ENCODE measurements at regions not wholly inside any gene's neighbourhood (a gene's known extent, or its start where the extent isn't known, plus 50 kb on each side); places are given as distances from the start of the nearest gene placed in this dataset.

DNA sequence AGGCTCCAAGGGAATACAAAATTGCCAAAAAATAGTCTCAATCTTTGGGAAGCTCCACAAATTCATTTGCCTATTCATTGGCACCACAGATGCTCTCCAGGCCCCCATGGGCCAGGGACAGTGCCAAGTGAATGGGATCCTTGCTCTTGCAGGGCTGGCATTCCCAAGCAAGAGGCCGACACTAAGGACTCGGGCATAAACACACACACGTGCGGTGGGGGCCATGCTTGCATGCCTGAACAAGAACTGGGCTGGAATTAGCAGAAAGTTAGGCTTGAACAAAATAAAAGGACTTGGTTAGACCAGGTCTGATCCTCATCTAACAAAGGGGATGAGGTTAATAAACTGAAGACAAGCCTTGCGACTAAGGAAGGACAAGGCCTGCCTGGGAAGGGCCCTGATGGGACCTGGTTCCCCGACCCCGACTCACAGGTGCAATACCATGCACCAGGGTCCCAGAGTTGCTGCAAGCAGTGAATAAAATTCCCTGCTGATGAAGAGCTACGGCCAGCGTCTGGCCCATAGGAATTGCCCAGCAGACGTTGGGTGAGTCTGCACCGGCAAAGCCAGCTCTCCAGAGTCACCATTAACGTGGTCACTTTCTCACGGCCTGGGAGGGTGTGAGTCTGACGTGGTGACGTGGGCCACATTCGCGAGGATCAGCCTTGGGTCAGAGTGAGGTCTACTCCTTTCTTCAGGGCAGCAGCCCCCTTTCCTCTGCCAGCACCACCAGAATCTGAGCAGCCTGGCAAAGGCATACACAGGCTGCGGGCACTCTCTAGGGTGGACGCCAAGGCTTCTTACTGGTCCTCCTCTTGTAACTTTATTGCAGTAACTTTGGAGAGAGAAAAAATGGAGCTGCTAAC lies 77.4 kb upstream of the FCN1 start:
- intact Hi-C loops (cut with DNase I) = no loop called here
- Histone ChIP-seq H3K36me3 (no peaks in the 10 kb centered on the region), H3K27ac (no peak overlapping the region), H3K4me1 (peaks cover 4 to 14% of the 10 kb centered on the region in 2 donors), H3K9me3 (no peaks in the 10 kb centered on the region), H3K4me3 (replicated peaks in 1 of 3) (no peak overlapping the region), H3K27me3 (no peaks in the 10 kb centered on the region)
- no peak for DNase-seq
- 89 to 92% methylated on average over 19 of the region's 19 CpGs for WGBS, 2 donors
- TF ChIP-seq CTCF (IDR thresholded peaks at IDR 0.05) = no peak
- TF ChIP-seq POLR2A (IDR thresholded peaks at IDR 0.05) = no peak

- H3K4me1 ChIP-seq = peaks cover 4 to 14% of the 10 kb centered on the region in 2 donors
- H3K36me3 ChIP-seq = no peaks in the 10 kb centered on the region
- 84 to 87% methylated on average over 10 of the region's 10 CpGs for WGBS, 2 donors
- H3K4me3 ChIP-seq (replicated peaks in 1 of 3) = no peak overlapping the region
- no peak overlapping the region for H3K27ac ChIP-seq
- no peak for DNase-seq
- H3K27me3 ChIP-seq = no peaks in the 10 kb centered on the region
- intact Hi-C loops (cut with DNase I) = no loop called here
- H3K9me3 ChIP-seq = no peaks in the 10 kb centered on the region
- no peak for TF ChIP-seq POLR2A (IDR thresholded peaks at IDR 0.05)
Observed at GRCh38 chr9:134995792-134996120, 78.0 kb upstream of the FCN1 start.

DNA sequence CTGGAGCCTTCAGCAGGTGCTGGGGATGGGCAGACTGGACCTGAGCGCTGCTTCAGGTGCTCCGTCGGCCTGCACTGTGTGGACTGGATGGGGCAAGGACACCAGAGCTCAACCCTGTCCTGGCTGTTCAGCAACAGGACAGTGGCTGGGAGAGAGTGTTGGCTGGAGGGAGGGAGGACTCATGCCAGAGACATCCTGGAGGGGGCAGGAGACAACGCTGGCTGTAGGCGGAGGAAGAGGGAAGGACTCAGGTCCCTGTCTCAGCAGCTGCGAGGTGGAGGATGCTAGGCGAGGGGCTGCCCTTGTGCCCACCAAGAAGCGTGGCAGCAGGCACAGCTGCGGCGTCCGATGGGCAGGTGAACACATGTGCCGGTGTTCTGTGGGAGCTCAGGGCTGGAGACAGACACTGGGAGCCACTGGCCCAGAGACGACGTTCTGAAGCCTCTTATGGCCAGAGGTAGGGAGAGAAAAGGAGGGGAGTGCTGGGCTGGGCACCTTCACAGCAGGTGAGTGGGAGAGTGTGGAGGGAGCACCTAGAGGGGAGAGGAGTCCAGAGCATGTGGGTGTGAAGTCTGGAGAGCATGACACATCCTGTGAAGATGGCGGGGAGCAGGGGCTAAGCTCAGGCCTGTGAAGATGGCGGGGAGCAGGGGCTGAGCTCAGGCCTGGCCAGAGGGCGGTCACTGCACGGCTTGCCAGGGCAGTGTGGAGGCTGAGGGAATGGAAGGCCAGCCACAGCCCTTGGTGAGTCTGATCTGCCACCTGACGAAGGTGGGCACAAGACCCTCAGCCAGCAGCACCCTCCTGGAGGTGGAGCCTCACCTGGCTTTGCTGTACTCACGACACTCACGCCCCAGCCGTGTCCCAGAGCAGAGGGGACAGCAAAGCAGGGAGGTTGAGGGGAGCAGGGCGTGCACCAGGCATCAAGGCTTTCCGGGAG lies 79.1 kb upstream of the FCN1 start:
- Histone ChIP-seq H3K27me3 (no peaks in the 10 kb centered on the region), H3K27ac (no peak overlapping the region), H3K4me3 (replicated peaks in 1 of 3) (no peak overlapping the region), H3K9me3 (no peaks in the 10 kb centered on the region), H3K4me1 (peaks cover 4 to 14% of the 10 kb centered on the region in 2 donors), H3K36me3 (no peaks in the 10 kb centered on the region)
- WGBS, 2 donors = 88 to 89% methylated on average over 20 to 24 of the region's 24 CpGs
- TF ChIP-seq CTCF (IDR thresholded peaks at IDR 0.05) (no peak), POLR2A (IDR thresholded peaks at IDR 0.05) (no peak)
- no peak for DNase-seq
- intact Hi-C loops (cut with DNase I) = no loop called here

DNA sequence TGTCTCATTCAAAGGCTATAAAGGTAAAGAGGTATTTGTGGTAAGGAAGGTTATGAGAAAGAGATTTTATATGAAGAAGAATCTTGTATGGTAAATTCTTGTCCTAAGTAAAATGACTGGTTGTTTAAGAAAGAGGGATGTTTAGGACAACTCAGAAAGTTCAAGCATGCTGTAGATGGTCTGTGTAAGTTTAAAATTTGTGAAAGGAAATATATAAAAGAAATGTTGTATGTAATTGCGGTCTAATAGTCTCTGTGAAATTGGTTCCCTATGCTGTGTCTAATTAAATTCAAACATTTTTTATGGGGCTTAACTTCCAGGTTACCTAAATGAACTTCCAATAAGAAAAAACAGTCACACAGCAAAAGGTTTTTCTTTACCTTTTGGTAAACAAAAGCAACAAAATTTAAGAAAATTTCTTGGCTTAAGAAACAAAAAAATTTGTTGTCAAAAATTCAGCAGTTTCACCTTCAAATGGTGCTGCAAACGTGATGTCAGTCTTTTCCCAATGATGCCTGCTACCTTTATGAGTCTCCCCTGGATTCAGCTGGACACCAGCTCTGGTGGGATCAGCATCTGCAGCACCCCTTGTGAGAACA lies 83.0 kb upstream of the FCN1 start:
- no peak for TF ChIP-seq CTCF (IDR thresholded peaks at IDR 0.05)
- TF ChIP-seq POLR2A (IDR thresholded peaks at IDR 0.05) = no peak
- Histone ChIP-seq H3K4me3 (replicated peaks in 1 of 3) (no peak overlapping the region), H3K4me1 (no peaks in the 10 kb centered on the region), H3K9me3 (no peaks in the 10 kb centered on the region), H3K27ac (no peak overlapping the region), H3K36me3 (no peaks in the 10 kb centered on the region), H3K27me3 (no peaks in the 10 kb centered on the region)
- 49 to 63% methylated on average over 2 of the region's 2 CpGs for WGBS, 2 donors
- no peak for DNase-seq
- intact Hi-C loops (cut with DNase I) = no loop called here

GRCh38 chr9:135001526-135001925 lies 83.8 kb upstream of the FCN1 start:
- 75 to 95% methylated on average over 2 of the region's 2 CpGs for WGBS, 2 donors
- intact Hi-C loops (cut with DNase I) = no loop called here
- Histone ChIP-seq H3K27ac (no peak overlapping the region), H3K9me3 (no peaks in the 10 kb centered on the region), H3K27me3 (no peaks in the 10 kb centered on the region), H3K36me3 (no peaks in the 10 kb centered on the region), H3K4me3 (replicated peaks in 1 of 3) (no peak overlapping the region), H3K4me1 (no peaks in the 10 kb centered on the region)
- no peak for DNase-seq
- TF ChIP-seq CTCF (IDR thresholded peaks at IDR 0.05) = no peak
- TF ChIP-seq POLR2A (IDR thresholded peaks at IDR 0.05) = no peak
